A673 (cell line): ENCODE measurements at regions not wholly inside any gene's neighbourhood (a gene's known extent, or its start where the extent isn't known, plus 50 kb on each side); places are given as distances from the start of the nearest gene placed in this dataset.

Source experiments
- BruUV-seq: library from RNA; stranded (reverse); fragments of 400-500 nt; replicated peaks from 2 replicates; lab custom pipeline; 2021; lab: Mats Ljungman, UMichigan
- CTCF ChIA-PET: fragments of 300-600 bp; sonication (Branson Sonifier 250); formaldehyde crosslinking; loops from one replicate; lab custom pipeline; 2022; ENCODE audit warnings: antibody characterized with exemption; lab: Charles Lee
- POLR2A ChIA-PET: fragments of 300-600 bp; sonication (Branson Sonifier 250); formaldehyde crosslinking; loops from one replicate; lab custom pipeline; 2022; ENCODE audit warnings: antibody characterized with exemption; ENCODE audit not compliant: low non-redundant PET; lab: Charles Lee
- DNase-seq: peaks from one replicate; pipeline ENCODE4 v3.0.0-alpha.2; 2015; ENCODE audit warnings: low spot score
- H3K27ac ChIP-seq: fragments of 200-600 bp; sonication (generic); 2 replicates; pipeline ENCODE4 v1.5.1; 2016; ENCODE audit warnings: mixed run types, low read depth, mild to moderate bottlenecking, mixed read lengths, antibody characterized with exemption, low read length; ENCODE audit not compliant: poor library complexity, severe bottlenecking
- H3K27me3 ChIP-seq: fragments of 200-600 bp; sonication (generic); replicated peaks from 2 replicates; pipeline ENCODE4 v1.6.1; 2017; ENCODE audit warnings: mixed run types, low read depth, mild to moderate bottlenecking, mixed read lengths, antibody characterized with exemption, low read length; ENCODE audit not compliant: insufficient read depth, poor library complexity
- H3K36me3 ChIP-seq: fragments of 200-600 bp; sonication (generic); 2 replicates; pipeline ENCODE4 v1.6.1; 2016; ENCODE audit warnings: mixed run types, mild to moderate bottlenecking, mixed read lengths, antibody characterized with exemption, low read length; ENCODE audit not compliant: insufficient read depth, poor library complexity, severe bottlenecking
- H3K4me1 ChIP-seq: fragments of 200-600 bp; sonication (generic); 2 replicates; pipeline ENCODE4 v1.6.1; 2017; ENCODE audit warnings: mixed run types, mild to moderate bottlenecking, mixed read lengths, antibody characterized with exemption, low read length; ENCODE audit not compliant: insufficient read depth, poor library complexity, severe bottlenecking
- H3K4me3 ChIP-seq: fragments of 200-600 bp; sonication (generic); 2 replicates; pipeline ENCODE4 v1.5.1; 2016; ENCODE audit warnings: low read depth, mixed run types, mild to moderate bottlenecking, mixed read lengths, low read length; ENCODE audit not compliant: poor library complexity, severe bottlenecking
- H3K9me3 ChIP-seq: fragments of 200-600 bp; sonication (generic); 2 replicates; pipeline ENCODE4 v1.6.1; 2016; ENCODE audit warnings: mixed run types, low read depth, mild to moderate bottlenecking, mixed read lengths, antibody characterized with exemption, low read length; ENCODE audit not compliant: poor library complexity, severe bottlenecking
- CTCF ChIP-seq: fragments of 300-800, 200-600 bp; sonication (generic); conservative IDR thresholded peaks from 2 replicates; pipeline ENCODE4 v1.5.1; 2017; ENCODE audit warnings: low read depth, mild to moderate bottlenecking, antibody characterized with exemption, low read length, moderate library complexity, mixed read lengths
- EZH2 ChIP-seq: fragments of 200-600 bp; sonication (generic); IDR thresholded peaks from 2 replicates; pipeline ENCODE4 v1.6.1; 2017; ENCODE audit warnings: borderline replicate concordance, low read depth, mild to moderate bottlenecking, mixed read lengths, antibody characterized with exemption, low read length; ENCODE audit not compliant: poor library complexity, severe bottlenecking
- intact Hi-C: fragments of 100-400 bp; cut with micrococcal nuclease; formaldehyde crosslinking; loops from one replicate; pipeline ENCODE4 v1.10.0; 2022; ENCODE audit not compliant: unreplicated experiment

GRCh38 chr12:25764892-25765291 lies 193.6 kb upstream of the RASSF8 start:
- POLR2A ChIA-PET: interaction anchor here (0.6 kb wide), 1 partner anchor 172 kb away, joined by 7 read pairs; no protein-coding TSS in a partner anchor
- TF ChIP-seq CTCF (no peak), EZH2 (no peak)
- Histone ChIP-seq H3K4me1 (no peaks in the 10 kb centered on the region), H3K27me3 (no peaks in the 10 kb centered on the region), H3K9me3 (no peaks in the 10 kb centered on the region), H3K36me3 (no peaks in the 10 kb centered on the region), H3K4me3 (no peak overlapping the region), H3K27ac (no peak overlapping the region)
- DNase-seq: no peak
- no TSS peak for BruUV-seq
- intact Hi-C loops: no loop called here
- CTCF ChIA-PET: no interaction called here

DNA sequence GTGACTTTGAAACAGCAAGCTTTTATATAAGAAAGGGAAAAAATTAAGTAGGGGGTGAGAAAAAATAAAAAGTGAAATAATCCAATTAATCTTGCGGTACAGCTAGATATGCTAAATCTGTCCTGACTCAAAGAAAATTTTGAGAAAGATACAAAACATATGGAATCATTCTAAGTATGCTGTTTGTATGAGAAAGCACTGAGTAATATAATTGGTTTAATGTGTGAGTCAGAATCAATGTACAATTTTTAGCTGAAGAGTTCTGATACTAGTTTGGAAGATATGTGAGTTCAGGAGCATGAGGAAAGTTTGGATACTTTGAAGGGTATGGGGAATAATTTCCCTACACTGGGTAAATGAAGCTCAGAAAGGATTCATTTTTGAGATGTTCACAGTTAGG lies 190.9 kb upstream of the RASSF8 start:
- Histone ChIP-seq H3K27me3 (no peaks in the 10 kb centered on the region), H3K4me3 (no peak overlapping the region), H3K27ac (no peak overlapping the region), H3K4me1 (no peaks in the 10 kb centered on the region), H3K36me3 (no peaks in the 10 kb centered on the region), H3K9me3 (no peaks in the 10 kb centered on the region)
- CTCF ChIA-PET: no interaction called here
- DNase-seq: no peak
- POLR2A ChIA-PET: no interaction called here
- no TSS peak for BruUV-seq
- no peak for TF ChIP-seq EZH2
- no peak for TF ChIP-seq CTCF
- intact Hi-C loops: no loop called here

GRCh38 chr12:25768151-25768550 lies 190.3 kb upstream of the RASSF8 start:
- CTCF ChIA-PET: no interaction called here
- no TSS peak for BruUV-seq
- intact Hi-C loops: no loop called here
- TF ChIP-seq EZH2 (no peak), CTCF (no peak)
- POLR2A ChIA-PET: no interaction called here
- no peaks in the 10 kb centered on the region for H3K9me3 ChIP-seq
- no peak overlapping the region for H3K27ac ChIP-seq
- no peaks in the 10 kb centered on the region for H3K27me3 ChIP-seq
- no peak overlapping the region for H3K4me3 ChIP-seq
- H3K36me3 ChIP-seq: no peaks in the 10 kb centered on the region
- no peak for DNase-seq
- H3K4me1 ChIP-seq: no peaks in the 10 kb centered on the region
